ENCODE measurements at regions not wholly inside any gene's neighbourhood (a gene's known extent, or its start where the extent isn't known, plus 50 kb on each side); places are given as distances from the start of the nearest gene placed in this dataset.
"Not testable (repeated sequence)": the region's sequence is repeated elsewhere in the genome, so short reads cannot be mapped to it uniquely, and the experiment has no call there.

- DNase-seq (ENCODE audit: low read depth) = no peak
Measured at GRCh38 chr22:49697047-49697446, 130.6 kb downstream of the BRD1 start.

GRCh38 chr22:49694462-49695260 lies 133.0 kb downstream of the BRD1 start:
- DNase-seq (ENCODE audit: low read depth) = no peak

- DNase-seq (ENCODE audit: low read depth) = no peak
Measured at GRCh38 chr22:49693848-49694247, 133.8 kb downstream of the BRD1 start.

GRCh38 chr22:49693416-49693815 lies 134.3 kb downstream of the BRD1 start:
- no peak for DNase-seq (ENCODE audit: low read depth)

- no peak for DNase-seq (ENCODE audit: low read depth)
Measured at GRCh38 chr22:49692499-49693225, 135.0 kb downstream of the BRD1 start.

GRCh38 chr22:49691256-49691655 lies 136.4 kb downstream of the BRD1 start:
- DNase-seq (ENCODE audit: low read depth) = no peak

- DNase-seq (ENCODE audit: low read depth) = no peak
Measured at GRCh38 chr22:49690454-49690853, 137.2 kb downstream of the BRD1 start.

- DNase-seq (ENCODE audit: low read depth) = no peak
Measured at GRCh38 chr22:49689858-49690257, 137.8 kb downstream of the BRD1 start.

- no peak for DNase-seq (ENCODE audit: low read depth)
Measured at GRCh38 chr22:49689255-49689770, 138.4 kb downstream of the BRD1 start.

- DNase-seq (ENCODE audit: low read depth) = no peak
Measured at GRCh38 chr22:49688516-49689254, 139.0 kb downstream of the BRD1 start.

- no peak for DNase-seq (ENCODE audit: low read depth)
Measured at GRCh38 chr22:49687786-49688515, 139.7 kb downstream of the BRD1 start.

GRCh38 chr22:49687333-49687732 lies 140.3 kb downstream of the BRD1 start:
- DNase-seq (ENCODE audit: low read depth) = no peak

GRCh38 chr22:49686495-49687219 lies 141.0 kb downstream of the BRD1 start:
- DNase-seq (ENCODE audit: low read depth) = no peak

GRCh38 chr22:49685686-49686085 lies 142.0 kb downstream of the BRD1 start:
- no peak for DNase-seq (ENCODE audit: low read depth)

- no peak for DNase-seq (ENCODE audit: low read depth)
Measured at GRCh38 chr22:49685116-49685515, 142.6 kb downstream of the BRD1 start.

- no peak for DNase-seq (ENCODE audit: low read depth)
Measured at GRCh38 chr22:49683032-49683431, 144.6 kb downstream of the BRD1 start.

GRCh38 chr22:49680819-49681218 lies 146.9 kb downstream of the BRD1 start:
- not testable (repeated sequence) for DNase-seq (ENCODE audit: low read depth)

- DNase-seq (ENCODE audit: low read depth) = no peak
Measured at GRCh38 chr22:49678842-49679170, 148.9 kb downstream of the BRD1 start.

GRCh38 chr22:49678137-49678841 lies 149.4 kb downstream of the BRD1 start:
- DNase-seq (ENCODE audit: low read depth) = no peak

- no peak for DNase-seq (ENCODE audit: low read depth)
Measured at GRCh38 chr22:49677495-49677889, 150.2 kb downstream of the BRD1 start.

Data from stimulated activated CD8-positive, alpha-beta memory T cell treated with anti-CD3 and anti-CD28 coated beads, Interleukin-12 subunit alpha, Interleukin-12 subunit beta, amount 100 ng/mL, for 1 hour (primary cell).